ENCODE measurements at regions not wholly inside any gene's neighbourhood (a gene's known extent, or its start where the extent isn't known, plus 50 kb on each side); places are given as distances from the start of the nearest gene placed in this dataset.

DNA sequence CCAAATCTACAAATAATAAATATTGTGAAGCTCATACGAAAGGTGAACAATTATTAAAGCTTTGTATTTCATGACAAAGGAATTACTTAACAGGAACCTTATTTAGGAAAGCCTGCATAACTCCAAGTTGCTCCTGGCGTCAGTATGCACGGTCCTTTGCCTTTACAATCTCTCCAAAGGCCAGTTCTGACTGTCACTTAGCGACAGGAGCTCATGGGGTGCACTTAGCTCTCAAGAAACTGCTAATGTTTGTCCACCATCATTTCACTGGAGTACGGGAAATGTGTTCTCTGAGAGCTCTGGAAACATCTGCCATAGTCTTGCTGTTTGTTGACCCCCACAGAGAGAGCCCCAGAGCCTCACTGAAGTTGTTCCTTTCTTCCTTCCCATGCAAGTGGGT, 781.5 kb upstream of the POM121L12 start:
- no peak overlapping the region for H3K4me3 Mint-ChIP-seq (ENCODE audit: low read depth)
- H3K27ac Mint-ChIP-seq = no peak overlapping the region
- no peaks in the 10 kb centered on the region for H3K36me3 Mint-ChIP-seq (ENCODE audit: insufficient read depth)
- no peak for TF ChIP-seq CTCF (IDR thresholded peaks at IDR 0.05; ENCODE audit: unreplicated experiment)
- H3K9me3 Mint-ChIP-seq (ENCODE audit: low read depth) = no peaks in the 10 kb centered on the region
- H3K4me1 Mint-ChIP-seq (ENCODE audit: low read depth) = no peaks in the 10 kb centered on the region
- no peaks in the 10 kb centered on the region for H3K27me3 Mint-ChIP-seq
- no peak for DNase-seq (ENCODE audit: low spot score, unreplicated experiment)

DNA sequence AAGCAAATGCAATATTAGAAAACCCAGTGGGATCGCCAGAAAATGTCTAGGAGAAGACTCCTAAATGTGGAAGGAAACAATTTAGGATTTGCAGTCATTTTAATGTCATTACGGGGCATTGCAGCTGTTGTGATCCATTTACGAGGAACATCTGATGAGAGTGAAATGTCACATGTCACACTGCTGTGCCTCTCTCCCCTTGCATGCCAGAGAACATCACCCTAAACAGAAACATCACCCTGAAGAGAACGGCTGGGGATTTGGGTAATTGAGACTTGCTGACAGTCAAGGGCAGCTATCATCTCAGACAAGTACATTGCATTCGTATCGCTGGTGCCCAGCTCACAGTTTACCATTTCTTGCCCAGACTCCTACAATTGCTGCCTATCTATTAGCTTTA, 785.7 kb upstream of the POM121L12 start:
- Mint-ChIP-seq H3K4me1 (ENCODE audit: low read depth) (no peaks in the 10 kb centered on the region), H3K27me3 (no peaks in the 10 kb centered on the region), H3K4me3 (ENCODE audit: low read depth) (no peak overlapping the region), H3K9me3 (ENCODE audit: low read depth) (peaks cover 1% of the 10 kb centered on the region), H3K27ac (no peak overlapping the region), H3K36me3 (ENCODE audit: insufficient read depth) (no peaks in the 10 kb centered on the region)
- TF ChIP-seq CTCF (IDR thresholded peaks at IDR 0.05; ENCODE audit: unreplicated experiment) = no peak
- no peak for DNase-seq (ENCODE audit: low spot score, unreplicated experiment)

GRCh38 chr7:52247518-52247917, 787.9 kb upstream of the POM121L12 start:
- no peak overlapping the region for H3K4me3 Mint-ChIP-seq (ENCODE audit: low read depth)
- H3K9me3 Mint-ChIP-seq (ENCODE audit: low read depth) = peaks cover 9% of the 10 kb centered on the region
- no peak for DNase-seq (ENCODE audit: low spot score, unreplicated experiment)
- H3K4me1 Mint-ChIP-seq (ENCODE audit: low read depth) = no peaks in the 10 kb centered on the region
- H3K36me3 Mint-ChIP-seq (ENCODE audit: insufficient read depth) = no peaks in the 10 kb centered on the region
- no peaks in the 10 kb centered on the region for H3K27me3 Mint-ChIP-seq
- TF ChIP-seq CTCF (IDR thresholded peaks at IDR 0.05; ENCODE audit: unreplicated experiment) = no peak
- H3K27ac Mint-ChIP-seq = no peak overlapping the region

DNA sequence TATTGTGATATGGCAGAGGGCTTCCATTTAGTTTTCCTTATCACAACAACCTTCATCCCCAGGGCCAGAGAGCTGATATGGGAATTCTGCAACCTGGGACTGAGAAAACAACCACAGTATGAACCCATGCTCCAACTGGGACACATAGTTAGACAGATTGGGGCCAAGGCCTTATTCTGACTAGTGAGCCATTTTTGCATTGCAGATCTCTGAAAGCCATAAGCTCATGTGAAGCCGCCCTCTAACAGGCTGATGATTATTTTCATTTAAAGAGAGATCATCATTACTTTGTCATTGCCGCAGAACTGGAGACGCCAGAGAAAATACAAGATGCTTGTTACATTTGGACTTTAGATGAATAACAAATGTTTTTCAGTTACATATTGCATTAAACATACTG, 791.7 kb upstream of the POM121L12 start:
- TF ChIP-seq CTCF (IDR thresholded peaks at IDR 0.05; ENCODE audit: unreplicated experiment) = no peak
- Mint-ChIP-seq H3K9me3 (ENCODE audit: low read depth) (peaks cover 9% of the 10 kb centered on the region), H3K27me3 (no peaks in the 10 kb centered on the region), H3K36me3 (ENCODE audit: insufficient read depth) (no peaks in the 10 kb centered on the region), H3K4me1 (ENCODE audit: low read depth) (no peaks in the 10 kb centered on the region), H3K27ac (no peak overlapping the region), H3K4me3 (ENCODE audit: low read depth) (no peak overlapping the region)
- DNase-seq (ENCODE audit: low spot score, unreplicated experiment) = no peak

GRCh38 chr7:52233248-52233647, 802.2 kb upstream of the POM121L12 start:
- H3K36me3 Mint-ChIP-seq (ENCODE audit: insufficient read depth) = no peaks in the 10 kb centered on the region
- H3K9me3 Mint-ChIP-seq (ENCODE audit: low read depth) = peaks cover 9% of the 10 kb centered on the region
- no peak overlapping the region for H3K27ac Mint-ChIP-seq
- H3K4me3 Mint-ChIP-seq (ENCODE audit: low read depth) = no peak overlapping the region
- H3K4me1 Mint-ChIP-seq (ENCODE audit: low read depth) = no peaks in the 10 kb centered on the region
- TF ChIP-seq CTCF (IDR thresholded peaks at IDR 0.05; ENCODE audit: unreplicated experiment) = no peak
- no peak for DNase-seq (ENCODE audit: low spot score, unreplicated experiment)
- peaks cover 7% of the 10 kb centered on the region for H3K27me3 Mint-ChIP-seq

All from progenitor cell of endocrine pancreas (in vitro differentiated cells).